ENCODE measurements at regions not wholly inside any gene's neighbourhood (a gene's known extent, or its start where the extent isn't known, plus 50 kb on each side); places are given as distances from the start of the nearest gene placed in this dataset.

DNA sequence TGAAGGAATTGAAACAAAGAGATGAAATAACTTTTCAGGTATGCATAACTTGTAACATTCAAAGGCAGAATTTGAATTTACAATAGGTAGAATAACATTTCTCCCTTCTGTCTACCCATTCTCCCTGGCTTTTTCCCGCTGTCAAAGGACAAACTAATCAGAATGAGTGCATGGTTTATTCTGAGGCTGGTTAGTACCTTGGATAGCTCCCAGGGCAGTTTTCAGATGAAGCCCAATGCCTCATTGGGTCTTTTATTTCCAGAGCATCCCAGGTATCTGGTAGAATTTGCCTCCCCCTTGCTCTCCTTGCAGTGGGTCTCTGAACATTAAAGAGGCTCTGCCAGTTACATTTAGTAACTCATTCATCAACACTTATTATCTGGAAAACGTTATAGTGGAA, 665.5 kb downstream of the BCKDHB start:
- TF ChIP-seq, protein P1, sequence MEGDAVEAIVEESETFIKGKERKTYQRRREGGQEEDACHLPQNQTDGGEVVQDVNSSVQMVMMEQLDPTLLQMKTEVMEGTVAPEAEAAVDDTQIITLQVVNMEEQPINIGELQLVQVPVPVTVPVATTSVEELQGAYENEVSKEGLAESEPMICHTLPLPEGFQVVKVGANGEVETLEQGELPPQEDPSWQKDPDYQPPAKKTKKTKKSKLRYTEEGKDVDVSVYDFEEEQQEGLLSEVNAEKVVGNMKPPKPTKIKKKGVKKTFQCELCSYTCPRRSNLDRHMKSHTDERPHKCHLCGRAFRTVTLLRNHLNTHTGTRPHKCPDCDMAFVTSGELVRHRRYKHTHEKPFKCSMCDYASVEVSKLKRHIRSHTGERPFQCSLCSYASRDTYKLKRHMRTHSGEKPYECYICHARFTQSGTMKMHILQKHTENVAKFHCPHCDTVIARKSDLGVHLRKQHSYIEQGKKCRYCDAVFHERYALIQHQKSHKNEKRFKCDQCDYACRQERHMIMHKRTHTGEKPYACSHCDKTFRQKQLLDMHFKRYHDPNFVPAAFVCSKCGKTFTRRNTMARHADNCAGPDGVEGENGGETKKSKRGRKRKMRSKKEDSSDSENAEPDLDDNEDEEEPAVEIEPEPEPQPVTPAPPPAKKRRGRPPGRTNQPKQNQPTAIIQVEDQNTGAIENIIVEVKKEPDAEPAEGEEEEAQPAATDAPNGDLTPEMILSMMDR (IDR thresholded peaks at IDR 0.05): no peak
- TF ChIP-seq, protein P2, sequence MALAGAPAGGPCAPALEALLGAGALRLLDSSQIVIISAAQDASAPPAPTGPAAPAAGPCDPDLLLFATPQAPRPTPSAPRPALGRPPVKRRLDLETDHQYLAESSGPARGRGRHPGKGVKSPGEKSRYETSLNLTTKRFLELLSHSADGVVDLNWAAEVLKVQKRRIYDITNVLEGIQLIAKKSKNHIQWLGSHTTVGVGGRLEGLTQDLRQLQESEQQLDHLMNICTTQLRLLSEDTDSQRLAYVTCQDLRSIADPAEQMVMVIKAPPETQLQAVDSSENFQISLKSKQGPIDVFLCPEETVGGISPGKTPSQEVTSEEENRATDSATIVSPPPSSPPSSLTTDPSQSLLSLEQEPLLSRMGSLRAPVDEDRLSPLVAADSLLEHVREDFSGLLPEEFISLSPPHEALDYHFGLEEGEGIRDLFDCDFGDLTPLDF (CRISPR knock-in tag; IDR thresholded peaks at IDR 0.05): no peak
- TF ChIP-seq, protein P3, sequence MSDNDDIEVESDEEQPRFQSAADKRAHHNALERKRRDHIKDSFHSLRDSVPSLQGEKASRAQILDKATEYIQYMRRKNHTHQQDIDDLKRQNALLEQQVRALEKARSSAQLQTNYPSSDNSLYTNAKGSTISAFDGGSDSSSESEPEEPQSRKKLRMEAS (CRISPR knock-in tag; IDR thresholded peaks at IDR 0.05): no peak
- TF ChIP-seq ATF1 (CRISPR knock-in tag; IDR thresholded peaks at IDR 0.05): no peak

Data from WTC11 (cell line).